PC-3 (cell line): ENCODE measurements at regions not wholly inside any gene's neighbourhood (a gene's known extent, or its start where the extent isn't known, plus 50 kb on each side); places are given as distances from the start of the nearest gene placed in this dataset.

Experiments
- ATAC-seq: fragments of 200-7000 bp; cut with Tn5 transposase; 2 replicates; pipeline ENCODE4 v1.9.1; 2020; ENCODE audit warnings: mild to moderate bottlenecking, moderate library complexity
- BruUV-seq: library from RNA; stranded (reverse); fragments of 400-500 nt; replicated peaks from 2 replicates; lab custom pipeline; 2021; lab: Mats Ljungman, UMichigan
- CTCF ChIA-PET: fragments of 300-600 bp; sonication (Branson Sonifier 250); formaldehyde crosslinking; loops from one replicate; lab custom pipeline; 2022; ENCODE audit warnings: antibody characterized with exemption; lab: Charles Lee
- POLR2A ChIA-PET: fragments of 300-600 bp; sonication (Branson Sonifier 250); formaldehyde crosslinking; loops from one replicate; lab custom pipeline; 2022; ENCODE audit warnings: antibody characterized with exemption; ENCODE audit not compliant: unreplicated experiment; lab: Charles Lee
- DNase-seq: peaks from one replicate; pipeline ENCODE4 v3.0.0-alpha.2; 2015
- H2AFZ ChIP-seq: fragments of 300-600 bp; sonication (generic); 2 replicates; pipeline ENCODE4 v1.6.0; 2016; ENCODE audit warnings: antibody characterized with exemption, low read length
- H3F3A ChIP-seq: fragments of 300-600 bp; sonication (generic); one replicate; pipeline ENCODE4 v1.6.0; 2017; ENCODE audit warnings: antibody characterized with exemption, low read length, control low read depth, mild to moderate bottlenecking; ENCODE audit not compliant: unreplicated experiment
- H3K27ac ChIP-seq: fragments of 300-600 bp; sonication (generic); 2 replicates; pipeline ENCODE4 v1.5.1; 2016; ENCODE audit warnings: mild to moderate bottlenecking, low read length
- H3K27me3 ChIP-seq: fragments of 300-600 bp; sonication (generic); 2 replicates; pipeline ENCODE4 v1.6.1; 2016; ENCODE audit warnings: low read length, mixed read lengths
- H3K36me3 ChIP-seq: fragments of 300-600 bp; sonication (generic); 2 replicates; pipeline ENCODE4 v1.6.1; 2016; ENCODE audit warnings: low read depth, mixed run types, low read length, mixed read lengths
- H3K4me1 ChIP-seq: fragments of 300-600 bp; sonication (generic); 2 replicates; pipeline ENCODE4 v1.5.1; 2016; ENCODE audit warnings: low read length; ENCODE audit not compliant: insufficient read depth
- H3K4me2 ChIP-seq: fragments of 300-600 bp; sonication (generic); 2 replicates; pipeline ENCODE4 v1.6.0; 2016; ENCODE audit warnings: low read length
- H3K4me3 ChIP-seq: fragments of 300-600 bp; sonication (generic); 2 replicates; pipeline ENCODE4 v1.5.1; 2016; ENCODE audit warnings: mild to moderate bottlenecking, low read length, mixed read lengths
- H3K79me2 ChIP-seq: fragments of 300-600 bp; sonication (generic); 2 replicates; pipeline ENCODE4 v1.6.1; 2017; ENCODE audit warnings: low read length, mixed read lengths
- H3K9ac ChIP-seq: fragments of 300-600 bp; sonication (generic); 2 replicates; pipeline ENCODE4 v1.6.0; 2016; ENCODE audit warnings: mild to moderate bottlenecking, low read length
- H3K9me2 ChIP-seq: fragments of 300-600 bp; sonication (generic); replicated peaks from 2 replicates; pipeline ENCODE4 v1.6.1; 2016; ENCODE audit warnings: mixed run types, low read length, mixed read lengths
- H3K9me3 ChIP-seq: fragments of 300-600 bp; sonication (generic); 2 replicates; pipeline ENCODE4 v1.6.1; 2016; ENCODE audit warnings: low read length, mixed read lengths
- H4K20me1 ChIP-seq: fragments of 300-600 bp; sonication (generic); 2 replicates; pipeline ENCODE4 v1.6.1; 2016; ENCODE audit warnings: low read length, mixed read lengths
- CTCF ChIP-seq: fragments of 300-600 bp; sonication (generic); conservative IDR thresholded peaks from 2 replicates; pipeline ENCODE4 v1.5.1; 2017; ENCODE audit warnings: antibody characterized with exemption, low read depth, mild to moderate bottlenecking, low read length
- EZH2 ChIP-seq: fragments of 300-600 bp; sonication (generic); IDR thresholded peaks from one replicate; pipeline ENCODE4 v1.6.1; 2017; ENCODE audit warnings: antibody characterized with exemption, mild to moderate bottlenecking, low read length; ENCODE audit not compliant: unreplicated experiment
- EZH2phosphoT487 ChIP-seq: fragments of 300-600 bp; sonication (generic); IDR thresholded peaks from 2 replicates; pipeline ENCODE4 v1.6.1; 2018; ENCODE audit warnings: mild to moderate bottlenecking, antibody characterized with exemption, low read length, borderline replicate concordance
- intact Hi-C: fragments of 100-400 bp; cut with micrococcal nuclease; formaldehyde crosslinking; loops from 2 replicates; pipeline ENCODE4 v1.9.0; 2023

- no peak for ATAC-seq
- Histone ChIP-seq H3K4me3 (no peak overlapping the region), H3F3A (no peaks in the 10 kb centered on the region), H3K9ac (no peak overlapping the region), H2AFZ (no peak overlapping the region), H3K9me2 (no peaks in the 10 kb centered on the region), H3K79me2 (no peaks in the 10 kb centered on the region), H3K27me3 (no peaks in the 10 kb centered on the region), H3K36me3 (no peaks in the 10 kb centered on the region), H4K20me1 (no peaks in the 10 kb centered on the region), H3K27ac (no peak overlapping the region), H3K4me1 (no peaks in the 10 kb centered on the region), H3K9me3 (0 out of 2 replicates have a peak, but pooled peaks cover 8% of the 10 kb centered on the region), H3K4me2 (no peak overlapping the region)
- no peak for TF ChIP-seq EZH2phosphoT487
- no peak for DNase-seq
- intact Hi-C loops = no loop called here
- POLR2A ChIA-PET = no interaction called here
- BruUV-seq = no TSS peak
- CTCF ChIA-PET = no interaction called here
These were observed 83.1 kb upstream of the AJAP1 start for GRCh38 chr1:4571263-4571662.

- Histone ChIP-seq H3K4me3 (no peak overlapping the region), H3K27ac (no peak overlapping the region), H3K4me2 (no peak overlapping the region), H3K27me3 (no peaks in the 10 kb centered on the region), H2AFZ (no peak overlapping the region), H3K9me2 (no peaks in the 10 kb centered on the region), H3K9ac (no peak overlapping the region), H3F3A (no peaks in the 10 kb centered on the region), H3K79me2 (no peaks in the 10 kb centered on the region), H4K20me1 (no peaks in the 10 kb centered on the region), H3K9me3 (0 out of 2 replicates have a peak, but pooled peaks cover 5% of the 10 kb centered on the region), H3K4me1 (no peaks in the 10 kb centered on the region), H3K36me3 (no peaks in the 10 kb centered on the region)
- ChIA-PET CTCF (no interaction called here), POLR2A (no interaction called here)
- intact Hi-C loops = no loop called here
- ATAC-seq = no peak
- TF ChIP-seq EZH2 (no peak), EZH2phosphoT487 (no peak), CTCF (no peak)
- no peak for DNase-seq
- no TSS peak for BruUV-seq
These were observed 80.9 kb upstream of the AJAP1 start for GRCh38 chr1:4573526-4573925.

DNA sequence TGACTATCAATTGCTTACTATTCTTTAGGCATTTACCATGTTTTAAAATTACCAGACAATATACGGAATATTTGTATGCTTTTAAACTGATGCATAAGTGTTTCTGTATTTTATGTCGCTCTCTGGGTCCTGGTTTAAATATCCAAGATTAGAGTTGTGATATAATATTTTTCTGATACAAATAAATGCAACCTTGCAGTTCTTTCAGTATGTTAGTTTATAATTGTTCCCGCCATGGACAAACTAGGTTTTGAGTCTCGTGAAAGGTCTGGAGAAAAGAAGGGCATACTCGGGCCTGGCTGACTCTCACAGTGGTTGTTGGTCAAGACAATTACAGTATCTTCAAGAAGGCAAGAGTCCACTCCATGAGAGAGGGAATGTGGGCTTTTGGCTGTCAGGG is 72.6 kb upstream of the AJAP1 start:
- no peak for ATAC-seq
- Histone ChIP-seq H3K9me3 (no peaks in the 10 kb centered on the region), H3K27ac (no peak overlapping the region), H3K9me2 (no peaks in the 10 kb centered on the region), H3K4me1 (no peaks in the 10 kb centered on the region), H3K79me2 (no peaks in the 10 kb centered on the region), H3F3A (no peaks in the 10 kb centered on the region), H4K20me1 (no peaks in the 10 kb centered on the region), H3K9ac (no peak overlapping the region), H3K4me2 (no peak overlapping the region), H3K36me3 (no peaks in the 10 kb centered on the region), H3K27me3 (peaks cover 27% of the 10 kb centered on the region; the same call in 1 of the 2 replicates), H2AFZ (no peak overlapping the region), H3K4me3 (no peak overlapping the region)
- ChIA-PET CTCF (no interaction called here), POLR2A (no interaction called here)
- intact Hi-C loops = no loop called here
- TF ChIP-seq CTCF = no peak
- TF ChIP-seq EZH2phosphoT487 = no peak
- no peak for TF ChIP-seq EZH2
- no peak for DNase-seq
- BruUV-seq = no TSS peak
